ENCODE measurements at regions not wholly inside any gene's neighbourhood (a gene's known extent, or its start where the extent isn't known, plus 50 kb on each side); places are given as distances from the start of the nearest gene placed in this dataset.

- TF ChIP-seq CTCF (IDR thresholded peaks at IDR 0.05) (no peak), POLR2A (IDR thresholded peaks at IDR 0.05) (no peak)
Measured at GRCh38 chr2:134771313-134771801, 52.6 kb upstream of the TMEM163 start.
